ENCODE measurements at regions not wholly inside any gene's neighbourhood (a gene's known extent, or its start where the extent isn't known, plus 50 kb on each side); places are given as distances from the start of the nearest gene placed in this dataset.

GRCh38 chr6:81834141-81834681 lies 81.7 kb upstream of the TENT5A start:
- intact Hi-C loops (cut with micrococcal nuclease): no loop called here
- no peaks in the 10 kb centered on the region for H3K36me3 ChIP-seq (ENCODE audit: control insufficient read depth, insufficient read depth, low read length)
- H3K36me3 Mint-ChIP-seq: no peaks in the 10 kb centered on the region
- H3K27ac ChIP-seq (ENCODE audit: low read length): no peak overlapping the region
- peaks cover 5% of the 10 kb centered on the region in 2 donors for H3K9me3 Mint-ChIP-seq
- H3K27ac Mint-ChIP-seq: no peak overlapping the region
- ATAC-seq (no peak), DNase-seq (no peak)
- TF ChIP-seq, protein P1, sequence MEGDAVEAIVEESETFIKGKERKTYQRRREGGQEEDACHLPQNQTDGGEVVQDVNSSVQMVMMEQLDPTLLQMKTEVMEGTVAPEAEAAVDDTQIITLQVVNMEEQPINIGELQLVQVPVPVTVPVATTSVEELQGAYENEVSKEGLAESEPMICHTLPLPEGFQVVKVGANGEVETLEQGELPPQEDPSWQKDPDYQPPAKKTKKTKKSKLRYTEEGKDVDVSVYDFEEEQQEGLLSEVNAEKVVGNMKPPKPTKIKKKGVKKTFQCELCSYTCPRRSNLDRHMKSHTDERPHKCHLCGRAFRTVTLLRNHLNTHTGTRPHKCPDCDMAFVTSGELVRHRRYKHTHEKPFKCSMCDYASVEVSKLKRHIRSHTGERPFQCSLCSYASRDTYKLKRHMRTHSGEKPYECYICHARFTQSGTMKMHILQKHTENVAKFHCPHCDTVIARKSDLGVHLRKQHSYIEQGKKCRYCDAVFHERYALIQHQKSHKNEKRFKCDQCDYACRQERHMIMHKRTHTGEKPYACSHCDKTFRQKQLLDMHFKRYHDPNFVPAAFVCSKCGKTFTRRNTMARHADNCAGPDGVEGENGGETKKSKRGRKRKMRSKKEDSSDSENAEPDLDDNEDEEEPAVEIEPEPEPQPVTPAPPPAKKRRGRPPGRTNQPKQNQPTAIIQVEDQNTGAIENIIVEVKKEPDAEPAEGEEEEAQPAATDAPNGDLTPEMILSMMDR (IDR thresholded peaks at IDR 0.05): no peak
- H3K4me3 ChIP-seq (ENCODE audit: low read length): no peak overlapping the region
- peaks cover 0 to 4% of the 10 kb centered on the region in 2 donors for H3K27me3 Mint-ChIP-seq (ENCODE audit: low read depth in 2 of 2)
- H3K4me1 ChIP-seq (ENCODE audit: control insufficient read depth, insufficient read depth, low read length): no peaks in the 10 kb centered on the region
- H3K9me3 ChIP-seq (ENCODE audit: control insufficient read depth, insufficient read depth, low read length): no peaks in the 10 kb centered on the region
- no peak overlapping the region for H3K4me3 Mint-ChIP-seq
- H3K4me1 Mint-ChIP-seq: no peaks in the 10 kb centered on the region
- H3K27me3 ChIP-seq (ENCODE audit: control insufficient read depth, insufficient read depth, low read length): no peaks in the 10 kb centered on the region
- WGBS (ENCODE audit: insufficient coverage): 91% methylated on average over 5 of the region's 5 CpGs

GRCh38 chr6:81832304-81832703 lies 79.8 kb upstream of the TENT5A start:
- no peak overlapping the region for H3K27ac ChIP-seq (ENCODE audit: low read length)
- no peaks in the 10 kb centered on the region for H3K4me1 Mint-ChIP-seq
- ATAC-seq (no peak), DNase-seq (no peak)
- intact Hi-C loops (cut with micrococcal nuclease): no loop called here
- no peaks in the 10 kb centered on the region for H3K36me3 ChIP-seq (ENCODE audit: control insufficient read depth, insufficient read depth, low read length)
- no peak overlapping the region for H3K4me3 Mint-ChIP-seq
- no peak overlapping the region for H3K27ac Mint-ChIP-seq
- H3K4me1 ChIP-seq (ENCODE audit: control insufficient read depth, insufficient read depth, low read length): no peaks in the 10 kb centered on the region
- H3K9me3 Mint-ChIP-seq: peaks cover 3 to 7% of the 10 kb centered on the region in 2 donors
- peaks cover 0 to 3% of the 10 kb centered on the region in 2 donors for H3K27me3 Mint-ChIP-seq (ENCODE audit: low read depth in 2 of 2)
- H3K36me3 Mint-ChIP-seq: no peaks in the 10 kb centered on the region
- no peaks in the 10 kb centered on the region for H3K9me3 ChIP-seq (ENCODE audit: control insufficient read depth, insufficient read depth, low read length)
- TF ChIP-seq, protein P1 (IDR thresholded peaks at IDR 0.05): no peak
- no peak overlapping the region for H3K4me3 ChIP-seq (ENCODE audit: low read length)
- H3K27me3 ChIP-seq (ENCODE audit: control insufficient read depth, insufficient read depth, low read length): no peaks in the 10 kb centered on the region
- 85% methylated on average over 2 of the region's 4 CpGs for WGBS (ENCODE audit: insufficient coverage)

DNA sequence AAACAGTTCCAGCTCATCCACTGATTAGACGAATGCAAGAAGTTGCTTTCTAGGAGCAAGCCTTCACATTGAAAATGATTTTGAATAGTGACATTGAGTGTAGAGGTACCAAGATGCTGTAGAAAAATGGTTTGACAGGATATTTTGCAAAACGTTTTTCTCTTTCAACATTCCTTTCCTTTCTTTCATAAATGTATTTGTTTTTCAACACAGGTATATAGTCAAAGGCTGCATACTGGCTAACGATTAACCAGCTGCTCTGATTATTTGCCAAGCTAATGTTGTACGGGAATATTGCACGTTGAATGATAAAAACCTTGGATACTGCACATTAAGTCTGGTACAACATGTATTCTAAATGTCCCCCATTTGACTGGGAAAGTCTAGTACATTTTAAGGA lies 78.8 kb upstream of the TENT5A start:
- Mint-ChIP-seq H3K4me1 (no peaks in the 10 kb centered on the region), H3K9me3 (peaks cover 2 to 11% of the 10 kb centered on the region in 2 donors), H3K4me3 (no peak overlapping the region), H3K27me3 (ENCODE audit: low read depth in 2 of 2) (no peaks in the 10 kb centered on the region), H3K36me3 (peaks cover 7% of the 10 kb centered on the region), H3K27ac (no peak overlapping the region)
- 90% methylated on average over 4 of the region's 5 CpGs for WGBS (ENCODE audit: insufficient coverage)
- Histone ChIP-seq H3K4me3 (ENCODE audit: low read length) (no peak overlapping the region), H3K4me1 (ENCODE audit: control insufficient read depth, insufficient read depth, low read length) (no peaks in the 10 kb centered on the region), H3K27me3 (ENCODE audit: control insufficient read depth, insufficient read depth, low read length) (no peaks in the 10 kb centered on the region), H3K27ac (ENCODE audit: low read length) (no peak overlapping the region), H3K9me3 (ENCODE audit: control insufficient read depth, insufficient read depth, low read length) (no peaks in the 10 kb centered on the region), H3K36me3 (ENCODE audit: control insufficient read depth, insufficient read depth, low read length) (no peaks in the 10 kb centered on the region)
- intact Hi-C loops (cut with micrococcal nuclease): no loop called here
- TF ChIP-seq, protein P1 (IDR thresholded peaks at IDR 0.05): no peak
- ATAC-seq: no peak
- no peak for DNase-seq

- Histone ChIP-seq H3K9me3 (ENCODE audit: control insufficient read depth, insufficient read depth, low read length) (no peaks in the 10 kb centered on the region), H3K36me3 (ENCODE audit: control insufficient read depth, insufficient read depth, low read length) (no peaks in the 10 kb centered on the region), H3K27ac (ENCODE audit: low read length) (no peak overlapping the region), H3K4me1 (ENCODE audit: control insufficient read depth, insufficient read depth, low read length) (no peaks in the 10 kb centered on the region), H3K4me3 (ENCODE audit: low read length) (no peak overlapping the region), H3K27me3 (ENCODE audit: control insufficient read depth, insufficient read depth, low read length) (no peaks in the 10 kb centered on the region)
- Mint-ChIP-seq H3K27ac (no peak overlapping the region), H3K36me3 (peaks cover 20% of the 10 kb centered on the region), H3K9me3 (peaks cover 0 to 10% of the 10 kb centered on the region in 2 donors), H3K4me1 (peaks cover 3% of the 10 kb centered on the region in 2 donors), H3K27me3 (ENCODE audit: low read depth in 2 of 2) (no peaks in the 10 kb centered on the region), H3K4me3 (no peak overlapping the region)
- intact Hi-C loops (cut with micrococcal nuclease): no loop called here
- DNase-seq: no peak
- ATAC-seq: no peak
- WGBS (ENCODE audit: insufficient coverage): no CpG with 5 or more reads among the region's 1 CpG
- TF ChIP-seq, protein P1 (IDR thresholded peaks at IDR 0.05): no peak
Measured at GRCh38 chr6:81826784-81827183, 74.3 kb upstream of the TENT5A start.
